BE2C (cell line): ENCODE measurements at regions not wholly inside any gene's neighbourhood (a gene's known extent, or its start where the extent isn't known, plus 50 kb on each side); places are given as distances from the start of the nearest gene placed in this dataset.

Experiments used
- DNase-seq: peaks from one replicate; pipeline ENCODE4 v3.0.0-alpha.2; 2020
- H3K27me3 ChIP-seq: fragments of 250-450 bp; sonication (Bioruptor Pico); 2 replicates; pipeline ENCODE4 v1.5.1; 2020; ENCODE audit warnings: mild to moderate bottlenecking
- H3K36me3 ChIP-seq: fragments of 250-450 bp; sonication (Bioruptor Pico); 2 replicates; pipeline ENCODE4 v1.5.1; 2020; ENCODE audit warnings: mild to moderate bottlenecking
- H3K4me1 ChIP-seq: fragments of 250-450 bp; sonication (Bioruptor Pico); 2 replicates; pipeline ENCODE4 v1.5.1; 2020
- H3K4me3 ChIP-seq: 2 replicates; pipeline ENCODE4 v1.5.1; 2011; ENCODE audit warnings: low read depth, low read length
- H3K9me3 ChIP-seq: fragments of 250-450 bp; sonication (Bioruptor Pico); 2 replicates; pipeline ENCODE4 v1.5.1; 2020
- TF ChIP-seq, protein P1 (sequence below): IDR thresholded peaks from 2 replicates; pipeline ENCODE4 v1.5.1; 2012; ENCODE audit warnings: mild to moderate bottlenecking, low read depth, low read length

DNA sequence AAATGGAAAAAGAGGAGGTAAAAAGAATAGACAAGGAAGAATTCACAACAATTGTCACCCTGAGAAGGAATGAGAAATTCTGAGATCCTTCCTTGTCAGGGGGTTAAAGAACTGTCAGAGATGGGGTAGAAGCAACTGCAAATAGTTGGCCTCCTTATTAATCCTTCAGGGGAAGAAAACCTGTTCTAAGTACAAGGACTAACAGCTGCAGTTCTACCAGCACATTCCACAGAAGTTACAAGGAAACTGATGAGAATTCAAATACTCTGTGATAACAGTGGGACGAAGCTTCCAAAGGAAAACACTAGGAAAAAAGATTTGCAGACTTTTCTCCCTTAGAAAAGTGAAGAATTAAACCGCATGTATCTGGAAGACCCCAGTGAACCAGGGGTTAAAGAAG lies 93.7 kb downstream of the OR2K2 start:
- Histone ChIP-seq H3K27me3 (no peaks in the 10 kb centered on the region), H3K9me3 (no peaks in the 10 kb centered on the region), H3K4me1 (no peaks in the 10 kb centered on the region), H3K36me3 (no peaks in the 10 kb centered on the region), H3K4me3 (no peak overlapping the region)
- DNase-seq, result no peak
- TF ChIP-seq, protein P1, sequence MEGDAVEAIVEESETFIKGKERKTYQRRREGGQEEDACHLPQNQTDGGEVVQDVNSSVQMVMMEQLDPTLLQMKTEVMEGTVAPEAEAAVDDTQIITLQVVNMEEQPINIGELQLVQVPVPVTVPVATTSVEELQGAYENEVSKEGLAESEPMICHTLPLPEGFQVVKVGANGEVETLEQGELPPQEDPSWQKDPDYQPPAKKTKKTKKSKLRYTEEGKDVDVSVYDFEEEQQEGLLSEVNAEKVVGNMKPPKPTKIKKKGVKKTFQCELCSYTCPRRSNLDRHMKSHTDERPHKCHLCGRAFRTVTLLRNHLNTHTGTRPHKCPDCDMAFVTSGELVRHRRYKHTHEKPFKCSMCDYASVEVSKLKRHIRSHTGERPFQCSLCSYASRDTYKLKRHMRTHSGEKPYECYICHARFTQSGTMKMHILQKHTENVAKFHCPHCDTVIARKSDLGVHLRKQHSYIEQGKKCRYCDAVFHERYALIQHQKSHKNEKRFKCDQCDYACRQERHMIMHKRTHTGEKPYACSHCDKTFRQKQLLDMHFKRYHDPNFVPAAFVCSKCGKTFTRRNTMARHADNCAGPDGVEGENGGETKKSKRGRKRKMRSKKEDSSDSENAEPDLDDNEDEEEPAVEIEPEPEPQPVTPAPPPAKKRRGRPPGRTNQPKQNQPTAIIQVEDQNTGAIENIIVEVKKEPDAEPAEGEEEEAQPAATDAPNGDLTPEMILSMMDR, result no peak

DNA sequence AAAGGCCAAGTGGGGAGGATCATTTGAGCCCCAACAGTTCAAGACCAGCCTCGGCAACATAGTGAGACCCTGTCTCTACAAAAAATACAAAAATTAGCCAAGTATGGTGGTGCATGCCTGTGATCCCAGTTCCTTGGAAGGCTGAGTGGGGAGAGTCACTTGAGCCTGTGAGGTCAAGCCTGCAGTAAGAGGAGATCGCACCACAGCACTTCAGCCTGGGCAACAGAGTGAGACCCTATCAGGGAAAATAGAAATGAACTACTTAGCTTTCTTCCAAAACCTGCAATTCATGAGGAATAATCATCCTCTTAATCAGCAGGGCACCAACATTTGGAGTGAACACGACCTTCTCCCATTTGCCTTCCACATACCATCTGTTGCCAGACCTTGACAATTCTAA lies 96.1 kb downstream of the OR2K2 start:
- TF ChIP-seq, protein P1, result no peak

DNA sequence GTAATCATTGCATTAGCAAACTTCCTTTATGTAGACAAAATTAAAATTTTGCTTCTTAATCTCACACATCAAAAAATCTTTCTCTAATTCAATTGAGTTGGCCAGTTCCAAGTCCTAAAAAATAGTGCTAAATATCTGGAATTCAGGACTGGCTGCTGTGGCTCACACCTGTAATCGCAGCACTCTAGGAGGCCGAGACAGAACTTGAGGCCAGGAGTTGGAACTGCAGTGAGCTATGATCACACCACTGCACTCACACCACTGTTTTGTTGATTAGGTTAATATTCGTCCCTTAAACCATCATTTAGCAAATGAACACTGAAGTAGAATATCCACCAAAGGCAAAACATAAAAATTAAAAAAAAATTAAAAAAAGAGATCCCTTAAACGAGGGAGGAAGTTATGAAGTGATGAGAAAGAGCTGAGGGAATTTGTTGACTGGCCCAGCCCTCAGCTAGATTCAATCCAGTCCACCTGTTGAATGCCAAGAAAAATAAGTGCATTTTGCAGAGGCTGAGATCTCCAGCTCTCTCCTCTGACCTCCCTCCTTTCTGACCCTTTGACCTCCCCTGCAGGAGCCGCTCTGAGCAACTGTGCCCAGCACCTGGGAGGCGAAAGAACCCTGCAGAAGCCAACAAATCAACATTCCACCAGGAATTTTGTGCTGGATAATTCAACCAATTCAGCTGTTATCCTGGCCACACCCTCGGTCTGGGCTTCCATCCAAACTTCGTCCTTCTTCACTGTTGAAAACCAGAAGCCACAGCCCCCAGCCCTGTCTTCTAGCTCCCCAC lies 96.8 kb downstream of the OR2K2 start:
- DNase-seq, result peak; percentile 9
- TF ChIP-seq, protein P1, result no peak

More for the DNA sequence above, 96.1 kb downstream of the OR2K2 start:
- no peak for DNase-seq
- Histone ChIP-seq H3K9me3 (no peaks in the 10 kb centered on the region), H3K4me1 (no peaks in the 10 kb centered on the region), H3K4me3 (no peak overlapping the region), H3K36me3 (no peaks in the 10 kb centered on the region), H3K27me3 (no peaks in the 10 kb centered on the region)

DNA sequence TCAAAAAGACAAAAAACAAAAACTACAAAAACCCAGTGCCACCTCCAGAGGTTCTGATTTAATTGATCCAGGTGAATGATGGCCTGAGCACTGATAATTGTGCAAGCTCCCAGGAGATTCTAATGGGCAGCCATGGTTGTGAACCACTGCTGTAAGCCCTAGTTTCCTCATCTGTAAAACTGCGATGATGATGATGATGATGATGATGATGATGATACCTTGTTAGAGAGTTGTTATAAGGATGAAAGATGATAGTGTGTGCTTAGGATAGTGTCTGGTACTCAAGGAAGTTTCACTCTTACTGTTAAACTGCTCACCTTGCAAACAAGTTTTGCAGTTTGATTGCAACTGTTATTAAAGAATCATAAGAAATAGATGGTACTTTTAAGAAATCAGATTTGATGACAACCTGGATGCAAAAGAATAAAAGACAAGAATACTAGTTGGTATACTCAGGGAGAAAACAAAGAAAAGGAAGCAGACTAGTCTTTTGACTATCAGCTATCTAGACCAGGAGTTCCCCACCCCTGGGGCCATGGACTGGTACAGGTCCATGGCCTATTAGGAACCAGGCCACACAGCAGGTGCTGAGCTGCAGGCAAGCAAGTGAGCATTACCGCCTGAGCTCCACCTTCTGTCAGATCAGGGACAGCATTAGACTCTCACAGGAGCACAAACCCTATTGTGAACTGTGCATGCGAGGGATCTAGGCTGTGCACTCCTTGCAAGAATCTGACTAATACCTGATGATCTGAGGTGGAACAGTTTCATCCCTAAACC lies 98.0 kb downstream of the OR2K2 start:
- TF ChIP-seq, protein P1, result no peak
- peak; percentile 19 for DNase-seq
- H3K9me3 ChIP-seq, result no peaks in the 10 kb centered on the region

More for the DNA sequence above, 96.8 kb downstream of the OR2K2 start:
- H3K27me3 ChIP-seq, result no peaks in the 10 kb centered on the region
- H3K9me3 ChIP-seq, result no peaks in the 10 kb centered on the region
- H3K4me3 ChIP-seq, result no peak overlapping the region
- H3K4me1 ChIP-seq, result no peaks in the 10 kb centered on the region
- H3K36me3 ChIP-seq, result no peaks in the 10 kb centered on the region

DNA sequence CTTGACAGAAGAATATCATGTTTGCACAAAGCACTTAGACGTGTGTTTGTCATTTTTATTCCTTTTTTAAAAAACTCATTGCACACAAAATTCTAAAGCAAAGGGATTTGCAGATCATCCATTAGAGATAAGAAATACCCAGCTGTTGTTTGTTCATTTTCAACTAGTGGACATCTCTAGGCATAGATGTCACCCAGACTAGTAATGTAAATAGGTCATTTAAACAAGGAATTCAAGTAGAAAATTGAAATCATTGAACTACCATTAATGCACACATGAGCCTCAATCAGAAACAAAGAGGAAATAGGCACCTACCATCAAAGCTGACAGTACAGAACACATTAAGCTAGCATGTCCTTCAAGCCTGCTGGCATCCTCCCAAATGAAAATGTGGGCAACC lies 107.3 kb downstream of the OR2K2 start:
- H3K27me3 ChIP-seq, result no peaks in the 10 kb centered on the region
- H3K4me1 ChIP-seq, result no peaks in the 10 kb centered on the region
- no peaks in the 10 kb centered on the region for H3K9me3 ChIP-seq
- no peaks in the 10 kb centered on the region for H3K36me3 ChIP-seq
- no peak overlapping the region for H3K4me3 ChIP-seq
- TF ChIP-seq, protein P1, result no peak
- DNase-seq, result no peak

More for the DNA sequence above, 98.0 kb downstream of the OR2K2 start:
- no peaks in the 10 kb centered on the region for H3K27me3 ChIP-seq
- no peak overlapping the region for H3K4me3 ChIP-seq
- no peaks in the 10 kb centered on the region for H3K36me3 ChIP-seq
- no peaks in the 10 kb centered on the region for H3K4me1 ChIP-seq

DNA sequence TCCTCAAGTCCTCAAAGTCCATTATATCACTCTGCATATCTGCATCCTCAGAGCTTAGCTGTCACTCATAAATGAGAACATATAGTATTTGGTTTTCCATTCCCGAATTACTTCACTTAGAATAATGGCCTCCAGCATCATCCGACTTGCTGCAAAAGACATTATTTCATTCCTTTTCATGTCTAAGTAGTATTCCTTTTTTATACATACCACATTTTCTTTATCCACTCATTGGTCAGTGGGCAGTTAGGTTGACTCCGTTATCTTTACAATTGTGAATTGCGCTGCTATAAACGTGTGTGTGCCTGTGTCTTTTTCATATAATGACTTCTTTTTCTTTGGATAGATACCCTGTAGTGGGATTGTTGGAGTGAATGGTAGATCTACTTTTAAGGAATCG lies 117.2 kb downstream of the OR2K2 start:
- no peaks in the 10 kb centered on the region for H3K4me1 ChIP-seq
- DNase-seq, result no peak
- H3K27me3 ChIP-seq, result no peaks in the 10 kb centered on the region
- H3K4me3 ChIP-seq, result no peak overlapping the region
- TF ChIP-seq, protein P1, result no peak
- no peaks in the 10 kb centered on the region for H3K36me3 ChIP-seq
- no peaks in the 10 kb centered on the region for H3K9me3 ChIP-seq
